ENCODE measurements at regions not wholly inside any gene's neighbourhood (a gene's known extent, or its start where the extent isn't known, plus 50 kb on each side); places are given as distances from the start of the nearest gene placed in this dataset.

- Histone ChIP-seq H3K4me1 (no peaks in the 10 kb centered on the region; the same call in 1 of the 2 replicates), H3K9me3 (no peaks in the 10 kb centered on the region; the same call in 1 of the 2 replicates), H3K36me3 (no peaks in the 10 kb centered on the region), H3K4me3 (ENCODE audit: low read depth, low read length) (no peak overlapping the region), H3K27me3 (no peaks in the 10 kb centered on the region)
- no peak for TF ChIP-seq CTCF (IDR thresholded peaks at IDR 0.05; ENCODE audit: low read depth, low read length)
- no peak for DNase-seq
Measured at GRCh38 chr14:101361451-101362433, 199.6 kb upstream of the DIO3 start.

GRCh38 chr14:101362529-101363260, 198.6 kb upstream of the DIO3 start:
- H3K9me3 ChIP-seq, result no peaks in the 10 kb centered on the region
- TF ChIP-seq CTCF (IDR thresholded peaks at IDR 0.05; ENCODE audit: low read depth, low read length), result no peak
- H3K4me1 ChIP-seq, result no peaks in the 10 kb centered on the region; the same call in 1 of the 2 replicates
- no peaks in the 10 kb centered on the region for H3K36me3 ChIP-seq
- H3K27me3 ChIP-seq, result no peaks in the 10 kb centered on the region
- DNase-seq, result no peak
- no peak overlapping the region for H3K4me3 ChIP-seq (ENCODE audit: low read depth, low read length)

GRCh38 chr14:101363261-101363555, 198.1 kb upstream of the DIO3 start:
- Histone ChIP-seq H3K27me3 (no peaks in the 10 kb centered on the region), H3K4me3 (ENCODE audit: low read depth, low read length) (no peak overlapping the region), H3K36me3 (no peaks in the 10 kb centered on the region), H3K4me1 (no peaks in the 10 kb centered on the region; the same call in 1 of the 2 replicates), H3K9me3 (no peaks in the 10 kb centered on the region)
- TF ChIP-seq CTCF (IDR thresholded peaks at IDR 0.05; ENCODE audit: low read depth, low read length), result no peak
- no peak for DNase-seq

- H3K36me3 ChIP-seq, result no peaks in the 10 kb centered on the region
- H3K4me1 ChIP-seq, result no peaks in the 10 kb centered on the region; the same call in 1 of the 2 replicates
- H3K27me3 ChIP-seq, result no peaks in the 10 kb centered on the region
- no peaks in the 10 kb centered on the region for H3K9me3 ChIP-seq
- DNase-seq, result no peak
- no peak for TF ChIP-seq CTCF (IDR thresholded peaks at IDR 0.05; ENCODE audit: low read depth, low read length)
- H3K4me3 ChIP-seq (ENCODE audit: low read depth, low read length), result no peak overlapping the region
Measured at GRCh38 chr14:101363880-101364391, 197.4 kb upstream of the DIO3 start.

GRCh38 chr14:101364503-101365328, 196.6 kb upstream of the DIO3 start:
- no peaks in the 10 kb centered on the region for H3K9me3 ChIP-seq
- DNase-seq, result no peak
- TF ChIP-seq CTCF (IDR thresholded peaks at IDR 0.05; ENCODE audit: low read depth, low read length), result no peak
- no peaks in the 10 kb centered on the region for H3K36me3 ChIP-seq
- no peak overlapping the region for H3K4me3 ChIP-seq (ENCODE audit: low read depth, low read length)
- H3K4me1 ChIP-seq, result no peaks in the 10 kb centered on the region; the same call in 1 of the 2 replicates
- no peaks in the 10 kb centered on the region for H3K27me3 ChIP-seq

All from BE2C (cell line).